ENCODE measurements at regions not wholly inside any gene's neighbourhood (a gene's known extent, or its start where the extent isn't known, plus 50 kb on each side); places are given as distances from the start of the nearest gene placed in this dataset.

DNA sequence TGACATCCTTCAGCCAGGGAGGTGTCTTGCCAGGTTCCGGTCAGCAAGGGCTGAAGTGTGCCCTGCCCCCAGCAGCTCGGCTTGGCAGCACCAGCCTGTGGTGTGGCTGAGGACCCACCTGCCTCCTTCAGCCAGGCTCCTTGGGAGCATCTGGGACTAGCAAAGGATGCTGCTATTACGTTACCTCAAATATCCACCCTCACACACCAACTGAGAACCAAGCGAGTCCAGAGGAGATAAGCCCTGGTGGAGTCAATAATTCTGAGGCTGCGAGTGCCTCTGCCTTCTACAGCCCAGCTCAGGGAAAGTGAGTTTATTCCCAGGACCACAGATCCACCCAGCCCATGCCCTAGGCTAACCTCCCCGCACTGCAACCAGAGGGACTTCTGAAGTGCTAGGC, 57.1 kb upstream of the FSTL4 start:
- Histone ChIP-seq H4K20me1 (ENCODE audit: control insufficient read depth, extremely low read depth, insufficient read depth, low read length) (no peaks in the 10 kb centered on the region), H2AFZ (ENCODE audit: low read length) (no peak overlapping the region), H3K9me3 (ENCODE audit: control insufficient read depth, insufficient read depth, low read depth, low read length) (no peaks in the 10 kb centered on the region), H3K9ac (ENCODE audit: insufficient read depth, low read length) (no peak overlapping the region), H3K27ac (ENCODE audit: insufficient read depth, low read length) (no peak overlapping the region), H3K27me3 (ENCODE audit: control insufficient read depth, insufficient read depth, low read length) (no peaks in the 10 kb centered on the region), H3K4me1 (ENCODE audit: control insufficient read depth, extremely low read depth, insufficient read depth, low read length) (no peaks in the 10 kb centered on the region), H3K36me3 (ENCODE audit: control insufficient read depth, insufficient read depth, low read length) (no peaks in the 10 kb centered on the region), H3K4me3 (replicated peaks in 1 of 4; ENCODE audit: control extremely low read depth in 1 of 4, insufficient read depth in 1 of 4, low read depth in 3 of 4, low read length in 4 of 4) (no peak overlapping the region), H3K4me2 (ENCODE audit: extremely low read depth, insufficient read depth, low read length) (no peak overlapping the region), H3K79me2 (ENCODE audit: control insufficient read depth, insufficient read depth, low read length) (no peaks in the 10 kb centered on the region)
- TF ChIP-seq, protein P1, sequence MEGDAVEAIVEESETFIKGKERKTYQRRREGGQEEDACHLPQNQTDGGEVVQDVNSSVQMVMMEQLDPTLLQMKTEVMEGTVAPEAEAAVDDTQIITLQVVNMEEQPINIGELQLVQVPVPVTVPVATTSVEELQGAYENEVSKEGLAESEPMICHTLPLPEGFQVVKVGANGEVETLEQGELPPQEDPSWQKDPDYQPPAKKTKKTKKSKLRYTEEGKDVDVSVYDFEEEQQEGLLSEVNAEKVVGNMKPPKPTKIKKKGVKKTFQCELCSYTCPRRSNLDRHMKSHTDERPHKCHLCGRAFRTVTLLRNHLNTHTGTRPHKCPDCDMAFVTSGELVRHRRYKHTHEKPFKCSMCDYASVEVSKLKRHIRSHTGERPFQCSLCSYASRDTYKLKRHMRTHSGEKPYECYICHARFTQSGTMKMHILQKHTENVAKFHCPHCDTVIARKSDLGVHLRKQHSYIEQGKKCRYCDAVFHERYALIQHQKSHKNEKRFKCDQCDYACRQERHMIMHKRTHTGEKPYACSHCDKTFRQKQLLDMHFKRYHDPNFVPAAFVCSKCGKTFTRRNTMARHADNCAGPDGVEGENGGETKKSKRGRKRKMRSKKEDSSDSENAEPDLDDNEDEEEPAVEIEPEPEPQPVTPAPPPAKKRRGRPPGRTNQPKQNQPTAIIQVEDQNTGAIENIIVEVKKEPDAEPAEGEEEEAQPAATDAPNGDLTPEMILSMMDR (conservative IDR thresholded peaks at IDR 0.05 in 1 of 2, IDR thresholded peaks at IDR 0.05 in 1 of 2; ENCODE audit: low read depth in 1 of 2, low read length in 2 of 2), result no peak
- no peak for DNase-seq (ENCODE audit: low read depth in 2 of 2)

DNA sequence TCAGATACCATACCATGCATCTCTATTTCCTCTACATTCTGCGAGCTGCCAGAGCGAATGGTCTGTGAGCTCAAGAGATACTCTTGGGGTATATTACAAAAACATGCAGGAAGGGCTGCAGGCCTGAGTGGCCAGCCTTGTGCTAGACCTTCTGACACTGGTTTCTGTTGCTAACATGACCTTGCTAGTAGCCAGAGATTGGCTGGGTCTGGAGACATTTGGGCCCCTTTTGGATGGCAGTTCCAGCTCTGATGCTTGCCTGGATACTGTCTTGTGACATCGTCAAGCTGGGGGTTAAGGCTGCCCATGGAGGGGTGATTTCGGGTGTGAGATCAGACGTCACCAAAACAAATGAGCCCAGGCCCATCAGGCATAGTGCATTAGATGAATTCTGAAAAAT, 56.1 kb upstream of the FSTL4 start:
- H3K9me3 ChIP-seq (ENCODE audit: control insufficient read depth, insufficient read depth, low read depth, low read length), result no peaks in the 10 kb centered on the region
- H3K4me1 ChIP-seq (ENCODE audit: control insufficient read depth, extremely low read depth, insufficient read depth, low read length), result no peaks in the 10 kb centered on the region
- no peak overlapping the region for H2AFZ ChIP-seq (ENCODE audit: low read length)
- DNase-seq (ENCODE audit: low read depth in 2 of 2), result no peak
- no peaks in the 10 kb centered on the region for H4K20me1 ChIP-seq (ENCODE audit: control insufficient read depth, extremely low read depth, insufficient read depth, low read length)
- H3K79me2 ChIP-seq (ENCODE audit: control insufficient read depth, insufficient read depth, low read length), result no peaks in the 10 kb centered on the region
- H3K36me3 ChIP-seq (ENCODE audit: control insufficient read depth, insufficient read depth, low read length), result no peaks in the 10 kb centered on the region
- H3K27me3 ChIP-seq (ENCODE audit: control insufficient read depth, insufficient read depth, low read length), result no peaks in the 10 kb centered on the region
- no peak overlapping the region for H3K4me2 ChIP-seq (ENCODE audit: extremely low read depth, insufficient read depth, low read length)
- H3K9ac ChIP-seq (ENCODE audit: insufficient read depth, low read length), result no peak overlapping the region
- H3K4me3 ChIP-seq (replicated peaks in 1 of 4; ENCODE audit: control extremely low read depth in 1 of 4, insufficient read depth in 1 of 4, low read depth in 3 of 4, low read length in 4 of 4), result no peak overlapping the region
- no peak for TF ChIP-seq EZH2 (IDR thresholded peaks at IDR 0.05; ENCODE audit: low read length, missing control alignments)
- TF ChIP-seq, protein P1 (conservative IDR thresholded peaks at IDR 0.05 in 1 of 2, IDR thresholded peaks at IDR 0.05 in 1 of 2; ENCODE audit: low read depth in 1 of 2, low read length in 2 of 2), result no peak
- no peak overlapping the region for H3K27ac ChIP-seq (ENCODE audit: insufficient read depth, low read length)

DNA sequence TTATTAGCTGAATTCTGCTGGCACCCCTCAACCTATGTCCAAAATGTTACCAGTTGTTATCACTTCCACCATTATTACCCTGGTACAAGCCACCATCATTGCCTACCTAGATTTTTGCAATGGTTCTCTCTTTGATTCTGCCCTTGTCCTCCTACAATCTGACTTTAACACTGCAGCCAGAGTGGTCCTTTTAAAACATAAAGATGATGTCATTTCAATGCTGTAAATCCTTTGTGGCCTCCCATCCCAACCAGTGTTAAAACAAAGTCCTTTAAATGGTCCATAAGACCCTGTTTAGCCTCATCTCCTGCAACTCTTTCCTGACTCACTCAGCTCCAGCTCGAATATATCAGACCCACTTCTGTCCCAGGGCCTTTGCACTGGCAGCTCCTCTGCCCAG, 54.9 kb upstream of the FSTL4 start:
- Histone ChIP-seq H3K9me3 (ENCODE audit: control insufficient read depth, insufficient read depth, low read depth, low read length) (no peaks in the 10 kb centered on the region), H3K27ac (ENCODE audit: insufficient read depth, low read length) (no peak overlapping the region), H3K79me2 (ENCODE audit: control insufficient read depth, insufficient read depth, low read length) (no peaks in the 10 kb centered on the region), H3K27me3 (ENCODE audit: control insufficient read depth, insufficient read depth, low read length) (no peaks in the 10 kb centered on the region), H4K20me1 (ENCODE audit: control insufficient read depth, extremely low read depth, insufficient read depth, low read length) (no peaks in the 10 kb centered on the region), H2AFZ (ENCODE audit: low read length) (no peak overlapping the region), H3K9ac (ENCODE audit: insufficient read depth, low read length) (no peak overlapping the region), H3K36me3 (ENCODE audit: control insufficient read depth, insufficient read depth, low read length) (no peaks in the 10 kb centered on the region), H3K4me1 (ENCODE audit: control insufficient read depth, extremely low read depth, insufficient read depth, low read length) (no peaks in the 10 kb centered on the region), H3K4me3 (replicated peaks in 1 of 4; ENCODE audit: control extremely low read depth in 1 of 4, insufficient read depth in 1 of 4, low read depth in 3 of 4, low read length in 4 of 4) (no peak overlapping the region), H3K4me2 (ENCODE audit: extremely low read depth, insufficient read depth, low read length) (no peak overlapping the region)
- TF ChIP-seq EZH2 (IDR thresholded peaks at IDR 0.05; ENCODE audit: low read length, missing control alignments), result no peak
- TF ChIP-seq, protein P1 (conservative IDR thresholded peaks at IDR 0.05 in 1 of 2, IDR thresholded peaks at IDR 0.05 in 1 of 2; ENCODE audit: low read depth in 1 of 2, low read length in 2 of 2), result no peak
- DNase-seq (ENCODE audit: low read depth in 2 of 2), result no peak

All from fibroblast of lung (primary cell).